Endothelial cell of umbilical vein (primary cell): ENCODE measurements at regions not wholly inside any gene's neighbourhood (a gene's known extent, or its start where the extent isn't known, plus 50 kb on each side); places are given as distances from the start of the nearest gene placed in this dataset.

ENCODE experiments used
- BruUV-seq: library from RNA; stranded (reverse); fragments of 400-500 nt; replicated peaks from 2 replicates; lab custom pipeline; 2021; lab: Mats Ljungman, UMichigan
- CTCF ChIA-PET: fragments of 300-600, 350-600 bp; sonication (Branson Sonifier 250); formaldehyde crosslinking; loops from one replicate; lab custom pipeline; 2021; ENCODE audit warnings: antibody characterized with exemption, inconsistent platforms; lab: Charles Lee
- POLR2A ChIA-PET: fragments of 300-600, 350-600 bp; sonication (Branson Sonifier 250); formaldehyde crosslinking; loops from one replicate; lab custom pipeline; 2021; ENCODE audit warnings: antibody characterized with exemption, inconsistent platforms; lab: Charles Lee
- DNase-seq: peaks from one replicate; pipeline ENCODE4 v3.0.0-alpha.2; 2011; ENCODE audit warnings: low read depth, low spot score
- FAIRE-seq: peaks from 2 replicates; lab custom pipeline; 2011; peaks lifted over from hg19 to GRCh38; lab: Jason Lieb, UNC
- H2AFZ ChIP-seq: 2 replicates; pipeline ENCODE4 v1.6.0; 2012; ENCODE audit warnings: low read depth, low read length, control low read depth, inconsistent platforms
- H3K27ac ChIP-seq: 2 replicates; pipeline ENCODE4 v1.5.1; 2011; ENCODE audit warnings: low read depth, mild to moderate bottlenecking, control low read depth, low read length, moderate library complexity; ENCODE audit not compliant: insufficient read depth
- H3K27me3 ChIP-seq, 2 experiments: 2 replicates each; pipeline versions ENCODE4 v1.6.0 to v1.6.1; 2011; ENCODE audit warnings: low read length in 2 of 2, mixed read lengths in 1 of 2; ENCODE audit not compliant: control insufficient read depth in 2 of 2, insufficient read depth in 2 of 2
- H3K36me3 ChIP-seq, 2 experiments: 2 replicates in 1 of 2; 3 replicates in 1 of 2; pipeline ENCODE4 v1.5.1; 2011; ENCODE audit warnings: low read length in 2 of 2, mild to moderate bottlenecking in 1 of 2, moderate library complexity in 1 of 2; ENCODE audit not compliant: control insufficient read depth in 2 of 2, insufficient read depth in 2 of 2; ENCODE audit errors: extremely low read depth in 1 of 2
- H3K4me1 ChIP-seq: 3 replicates; pipeline ENCODE4 v1.5.1; 2011; ENCODE audit warnings: mild to moderate bottlenecking, low read length; ENCODE audit not compliant: control insufficient read depth, insufficient read depth; ENCODE audit errors: extremely low read depth
- H3K4me2 ChIP-seq: 2 replicates; pipeline ENCODE4 v1.6.1; 2011; ENCODE audit warnings: low read length, control low read depth, mixed read lengths; ENCODE audit not compliant: insufficient read depth
- H3K4me3 ChIP-seq, 3 experiments: fragments of 200-600 bp in 1 of 3; sonication (generic), shearing (Covaris generic) in 1 of 3; replicated peaks in 1 of 3; 2 replicates each; pipeline ENCODE4 v1.5.1; 2011 to 2016; ENCODE audit warnings: control low read depth in 3 of 3, low read length in 3 of 3, mild to moderate bottlenecking in 2 of 3, inconsistent platforms in 1 of 3, low read depth in 1 of 3, moderate library complexity in 1 of 3; ENCODE audit not compliant: insufficient read depth in 1 of 3
- H3K79me2 ChIP-seq: 2 replicates; pipeline ENCODE4 v1.6.0; 2012; ENCODE audit warnings: low read length, inconsistent platforms; ENCODE audit not compliant: control insufficient read depth, insufficient read depth
- H3K9ac ChIP-seq: replicated peaks from 2 replicates; pipeline ENCODE3; 2011; ENCODE audit warnings: low read length, control low read depth; ENCODE audit not compliant: insufficient read depth; ENCODE audit errors: extremely low read depth
- H3K9me1 ChIP-seq: replicated peaks from 3 replicates; pipeline ENCODE4 v1.6.0; 2011; ENCODE audit warnings: mild to moderate bottlenecking, low read length; ENCODE audit not compliant: control insufficient read depth, insufficient read depth; ENCODE audit errors: extremely low read depth
- H3K9me3 ChIP-seq: replicated peaks from 2 replicates; pipeline ENCODE4 v1.5.1; 2012; ENCODE audit warnings: low read length, inconsistent platforms; ENCODE audit not compliant: control insufficient read depth, insufficient read depth
- H4K20me1 ChIP-seq: replicated peaks from 2 replicates; pipeline ENCODE3; 2011; ENCODE audit warnings: mild to moderate bottlenecking, low read length; ENCODE audit not compliant: control insufficient read depth, insufficient read depth; ENCODE audit errors: extremely low read depth
- FOS ChIP-seq: IDR thresholded peaks from 2 replicates; pipeline ENCODE4 v1.6.1; 2011; ENCODE audit warnings: mild to moderate bottlenecking, low read length, moderate library complexity, borderline replicate concordance; ENCODE audit not compliant: insufficient read depth
- GATA2 ChIP-seq: IDR thresholded peaks from 2 replicates; pipeline ENCODE4 v1.7.0; 2011; ENCODE audit warnings: low read depth, mild to moderate bottlenecking, moderate library complexity, mixed read lengths, low read length; ENCODE audit not compliant: insufficient read length, insufficient read depth
- JUN ChIP-seq: IDR thresholded peaks from 2 replicates; pipeline ENCODE4 v1.6.1; 2011; ENCODE audit warnings: borderline replicate concordance, low read depth; ENCODE audit not compliant: insufficient read length, insufficient read depth
- POLR2AphosphoS5 ChIP-seq: IDR thresholded peaks from 2 replicates; pipeline ENCODE4 v1.6.1; 2012; ENCODE audit warnings: low read depth, mild to moderate bottlenecking, control low read depth, low read length, moderate library complexity; ENCODE audit not compliant: insufficient read depth
- dilution Hi-C: fragments of 300-500 bp; cut with MboI; formaldehyde crosslinking; loops from one replicate; pipeline ENCODE4 v1.15.0; 2019; ENCODE audit warnings: low sequenced_read_pairs; ENCODE audit not compliant: extremely low pct_ligation_motif_present
- intact Hi-C: fragments of 100-400 bp; cut with micrococcal nuclease; formaldehyde crosslinking; loops from one replicate; pipeline ENCODE4 v1.10.0; 2022

DNA sequence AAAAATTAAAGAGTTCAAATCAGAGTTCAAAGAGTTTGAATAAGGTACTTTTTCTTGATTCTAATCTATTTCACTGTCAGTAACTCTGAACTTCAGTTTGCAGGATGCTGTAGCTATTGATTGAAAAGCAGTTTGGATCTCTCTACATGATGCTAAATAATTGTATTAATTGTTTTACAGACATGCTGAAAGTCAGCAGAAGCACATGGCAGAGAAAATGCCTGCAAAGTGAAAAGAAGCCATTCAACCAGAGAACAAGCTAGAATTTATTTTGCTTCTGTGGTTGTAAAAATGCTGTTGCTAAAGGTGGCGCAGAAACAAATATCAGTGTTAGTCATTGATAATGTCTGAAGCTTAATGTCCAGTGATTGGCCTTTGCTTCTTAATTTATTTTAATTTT is 92.1 kb upstream of the IL12A start:
- dilution Hi-C loops: no loop called here
- ChIA-PET POLR2A (interaction anchor here (0.5 kb wide), 1 partner anchor 52 kb away, joined by 3 read pairs; no protein-coding TSS in a partner anchor), CTCF (interaction anchor here (1.0 to 5.3 kb wide), 7 partner anchors 8 to 110 kb away, joined by 3 to 34 read pairs (median 7); partner anchors contain the start of gene IL12A)
- DNase-seq (no peak), FAIRE-seq (no peak)
- intact Hi-C loops: no loop called here
- no peak overlapping the region for H2AFZ ChIP-seq
- no peaks in the 10 kb centered on the region for H3K9me1 ChIP-seq
- H3K27me3 ChIP-seq: no peaks in the 10 kb centered on the region
- H3K4me2 ChIP-seq: no peak overlapping the region
- BruUV-seq: no TSS peak
- no peaks in the 10 kb centered on the region for H3K9me3 ChIP-seq
- no peaks in the 10 kb centered on the region for H3K4me1 ChIP-seq
- TF ChIP-seq FOS (no peak), JUN (no peak)
- H3K9ac ChIP-seq: no peak overlapping the region
- no peak overlapping the region for H3K4me3 ChIP-seq
- H3K79me2 ChIP-seq: no peaks in the 10 kb centered on the region
- H3K36me3 ChIP-seq: peaks cover 11 to 27% of the 10 kb centered on the region in 2 experiments
- no peak overlapping the region for H3K27ac ChIP-seq
- no peaks in the 10 kb centered on the region for H4K20me1 ChIP-seq

GRCh38 chr3:159897331-159898075 is 91.1 kb upstream of the IL12A start:
- Histone ChIP-seq H3K27ac (no peak overlapping the region), H3K27me3 (no peaks in the 10 kb centered on the region), H3K79me2 (no peaks in the 10 kb centered on the region), H3K9me1 (no peaks in the 10 kb centered on the region), H2AFZ (no peak overlapping the region), H3K9ac (no peak overlapping the region), H3K4me1 (no peaks in the 10 kb centered on the region), H3K36me3 (peaks cover 10 to 21% of the 10 kb centered on the region in 2 experiments), H3K9me3 (no peaks in the 10 kb centered on the region), H4K20me1 (no peaks in the 10 kb centered on the region), H3K4me3 (no peak overlapping the region), H3K4me2 (no peak overlapping the region)
- BruUV-seq: no TSS peak
- TF ChIP-seq JUN (no peak), POLR2AphosphoS5 (no peak), FOS (no peak), GATA2 (no peak)
- dilution Hi-C loops: no loop called here
- DNase-seq (peak; percentile 37), FAIRE-seq (no peak)
- ChIA-PET CTCF (interaction anchor here (1.0 to 5.3 kb wide), 9 partner anchors 9 to 109 kb away, joined by 3 to 34 read pairs (median 7); partner anchors contain the start of gene IL12A), POLR2A (interaction anchor here (0.5 kb wide), 1 partner anchor 53 kb away, joined by 3 read pairs; no protein-coding TSS in a partner anchor)
- intact Hi-C loops: no loop called here
